Panc1 (cell line): ENCODE measurements at regions not wholly inside any gene's neighbourhood (a gene's known extent, or its start where the extent isn't known, plus 50 kb on each side); places are given as distances from the start of the nearest gene placed in this dataset.
"Not testable (repeated sequence)": the region's sequence is repeated elsewhere in the genome, so short reads cannot be mapped to it uniquely, and the experiment has no call there.

Experiments
- ATAC-seq: fragments of 200-7000 bp; cut with Tn5 transposase; 2 replicates; pipeline ENCODE4 v1.9.1; 2020; ENCODE audit warnings: mild to moderate bottlenecking, moderate library complexity
- BruUV-seq: library from RNA; stranded (reverse); fragments of 400-500 nt; replicated peaks from 2 replicates; lab custom pipeline; 2021; lab: Mats Ljungman, UMichigan
- CTCF ChIA-PET: fragments of 300-600 bp; sonication (Branson Sonifier 250); formaldehyde crosslinking; loops from one replicate; lab custom pipeline; 2022; ENCODE audit warnings: antibody characterized with exemption; lab: Charles Lee
- POLR2A ChIA-PET: fragments of 300-600 bp; sonication (Branson Sonifier 250); formaldehyde crosslinking; loops from one replicate; lab custom pipeline; 2022; ENCODE audit warnings: antibody characterized with exemption; lab: Charles Lee
- DNase-seq: peaks from one replicate; pipeline ENCODE4 v3.0.0-alpha.2; 2010; ENCODE audit warnings: low read depth, low spot score
- H3K27ac ChIP-seq: 2 replicates; pipeline ENCODE4 v1.5.1; 2011; ENCODE audit warnings: mild to moderate bottlenecking, low read length, inconsistent platforms
- H3K27me3 ChIP-seq: fragments of 200-500 bp; sonication (Bioruptor generic); 2 replicates; pipeline ENCODE4 v1.6.0; 2014; ENCODE audit warnings: low read length, inconsistent platforms; ENCODE audit not compliant: control insufficient read depth, insufficient read depth
- H3K36me3 ChIP-seq: fragments of 200-500 bp; sonication (Bioruptor generic); 2 replicates; pipeline ENCODE4 v1.5.1; 2014; ENCODE audit warnings: inconsistent platforms, mild to moderate bottlenecking, low read length, moderate library complexity; ENCODE audit not compliant: control insufficient read depth, insufficient read depth
- H3K4me1 ChIP-seq: 2 replicates; pipeline ENCODE4 v1.5.1; 2011; ENCODE audit warnings: inconsistent platforms, mild to moderate bottlenecking, low read length, moderate library complexity; ENCODE audit not compliant: control insufficient read depth, insufficient read depth
- H3K4me3 ChIP-seq, 2 experiments: 2 replicates each; pipeline ENCODE4 v1.5.1; 2011 to 2012; ENCODE audit warnings: low read depth in 2 of 2, low read length in 2 of 2, mild to moderate bottlenecking in 2 of 2, inconsistent platforms in 1 of 2, moderate library complexity in 1 of 2
- H3K9me3 ChIP-seq: fragments of 200-500 bp; sonication (Bioruptor generic); 2 replicates; pipeline ENCODE4 v1.5.1; 2014; ENCODE audit warnings: low read depth, mild to moderate bottlenecking, inconsistent platforms, low read length, moderate library complexity; ENCODE audit not compliant: control insufficient read depth, insufficient read depth
- CTCF ChIP-seq: fragments of 450-650 bp; IDR thresholded peaks from 2 replicates; pipeline ENCODE4 v1.5.1; 2017; ENCODE audit warnings: mild to moderate bottlenecking
- POLR2AphosphoS5 ChIP-seq: IDR thresholded peaks from 2 replicates; pipeline ENCODE4 v1.6.1; 2012; ENCODE audit warnings: mild to moderate bottlenecking, low read depth, low read length, moderate library complexity
- REST ChIP-seq, 2 experiments: IDR thresholded peaks; 2 replicates each; pipeline ENCODE4 v1.6.1; 2011 to 2012; ENCODE audit warnings: low read depth in 2 of 2, control low read depth in 1 of 2, low read length in 1 of 2, mild to moderate bottlenecking in 1 of 2, moderate library complexity in 1 of 2; ENCODE audit not compliant: insufficient read depth in 1 of 2
- SIN3A ChIP-seq: IDR thresholded peaks from 2 replicates; pipeline ENCODE4 v1.6.1; 2012; ENCODE audit warnings: low read depth, mild to moderate bottlenecking, low read length, moderate library complexity, borderline replicate concordance; ENCODE audit not compliant: insufficient read depth
- TCF7L2 ChIP-seq: IDR thresholded peaks from 2 replicates; pipeline ENCODE4 v1.6.1; 2011; ENCODE audit warnings: mild to moderate bottlenecking, low read depth, low read length, inconsistent platforms
- in situ Hi-C: cut with HindIII; loops from 2 replicates; pipeline ENCODE4 v1.10.0; 2016; ENCODE audit warnings: low sequenced_read_pairs, low pct_unique_long_range_greater_than_20kb
- intact Hi-C: fragments of 100-400 bp; cut with micrococcal nuclease; formaldehyde crosslinking; loops from one replicate; pipeline ENCODE4 v1.10.0; 2022; ENCODE audit not compliant: unreplicated experiment

GRCh38 chr5:118325931-118326330, 662.4 kb downstream of the DTWD2 start:
- intact Hi-C loops (no loop called here), in situ Hi-C loops (no loop called here)
- TF ChIP-seq REST (IDR thresholded peaks at IDR 0.05; ENCODE audit: insufficient read depth in 1 of 2, low read depth in 2 of 2, low read length in 1 of 2) = no peak
- no peak for TF ChIP-seq TCF7L2
- TF ChIP-seq CTCF = no peak
- TF ChIP-seq SIN3A = no peak
- no peak for TF ChIP-seq POLR2AphosphoS5
- ATAC-seq = no peak
- Histone ChIP-seq H3K27me3 (no peaks in the 10 kb centered on the region), H3K27ac (no peak overlapping the region), H3K9me3 (no peaks in the 10 kb centered on the region), H3K4me3 (no peak overlapping the region), H3K36me3 (no peaks in the 10 kb centered on the region), H3K4me1 (no peaks in the 10 kb centered on the region; the same call in 1 of the 2 replicates)
- DNase-seq = no peak
- ChIA-PET CTCF (no interaction called here), POLR2A (no interaction called here)
- BruUV-seq = no TSS peak

GRCh38 chr5:118323723-118324122, 664.6 kb downstream of the DTWD2 start:
- in situ Hi-C loops, BruUV-seq: not testable (repeated sequence)

GRCh38 chr5:118321081-118321480, 667.3 kb downstream of the DTWD2 start:
- intact Hi-C loops (no loop called here), in situ Hi-C loops (no loop called here)
- CTCF ChIA-PET = no interaction called here
- Histone ChIP-seq H3K27me3 (no peaks in the 10 kb centered on the region), H3K36me3 (no peaks in the 10 kb centered on the region), H3K27ac (no peak overlapping the region), H3K4me3 (no peak overlapping the region), H3K9me3 (no peaks in the 10 kb centered on the region), H3K4me1 (no peaks in the 10 kb centered on the region)
- ATAC-seq = no peak
- POLR2A ChIA-PET = no interaction called here
- BruUV-seq = no TSS peak
- DNase-seq = no peak
- TF ChIP-seq CTCF = no peak
- TF ChIP-seq POLR2AphosphoS5 = no peak

More at GRCh38 chr5:118323723-118324122, 664.6 kb downstream of the DTWD2 start:
- ATAC-seq, H3K9me3 ChIP-seq, H3K27me3 ChIP-seq, DNase-seq, H3K4me1 ChIP-seq, intact Hi-C loops, H3K27ac ChIP-seq, H3K4me3 ChIP-seq, POLR2A ChIA-PET, H3K36me3 ChIP-seq, CTCF ChIA-PET: not testable (repeated sequence)
